Transverse colon (tissue), 4 donors: ENCODE measurements at regions not wholly inside any gene's neighbourhood (a gene's known extent, or its start where the extent isn't known, plus 50 kb on each side); places are given as distances from the start of the nearest gene placed in this dataset.
A peak's percentile ranks its signal among the peaks of the same experiment; 100 is the strongest.

ENCODE experiments used
- DNase-seq: peaks from one replicate; pipeline ENCODE4 v3.0.0-alpha.2; 2019
- H3K27ac ChIP-seq, 4 donors: fragments of 200-600 bp; sonication (generic); 2 replicates each; pipeline ENCODE4 v1.5.1; 2016 to 2018; ENCODE audit warnings: inconsistent platforms in 4 of 4
- H3K27me3 ChIP-seq: fragments of 200-600 bp; sonication (generic); 2 replicates; pipeline ENCODE4 v1.5.1; 2017; ENCODE audit warnings: inconsistent platforms
- H3K36me3 ChIP-seq, 4 donors: fragments of 200-600 bp; sonication (generic); 2 replicates each; pipeline ENCODE4 v1.5.1; 2017 to 2019; ENCODE audit warnings: inconsistent platforms in 4 of 4
- H3K4me1 ChIP-seq, 4 donors: fragments of 200-600 bp; sonication (generic); 2 replicates each; pipeline ENCODE4 v1.5.1; 2017 to 2020; ENCODE audit warnings: inconsistent platforms in 4 of 4
- H3K4me3 ChIP-seq, 4 donors: fragments of 200-600 bp; sonication (generic); 1 replicate in 1 of 4; 2 replicates in 3 of 4; pipeline versions ENCODE4 v1.5.1 to v1.6.1; 2017 to 2019; ENCODE audit warnings: inconsistent platforms in 4 of 4
- H3K9me3 ChIP-seq, 2 donors: fragments of 200-600 bp; sonication (generic); 2 replicates each; pipeline ENCODE4 v1.5.1; 2017 to 2019; ENCODE audit warnings: inconsistent platforms in 2 of 2
- CTCF ChIP-seq, 5 experiments: fragments of 200-600 bp in 3 of 5; fragments of 450-650 bp in 2 of 5; sonication (generic) in 3 of 5; IDR thresholded peaks; 1 replicate in 2 of 5; 2 replicates in 3 of 5; pipeline ENCODE4 v1.5.1; 2016 to 2017; ENCODE audit warnings: antibody characterized with exemption in 5 of 5, inconsistent platforms in 3 of 5, mild to moderate bottlenecking in 2 of 5, moderate library complexity in 1 of 5
- EP300 ChIP-seq: sonication (generic); formaldehyde crosslinking; IDR thresholded peaks from one replicate; pipeline ENCODE4 v1.6.1; 2017; ENCODE audit warnings: antibody characterized with exemption, low read depth
- POLR2A ChIP-seq: fragments of 450-650 bp; IDR thresholded peaks from one replicate; pipeline ENCODE4 v1.6.1; 2016; ENCODE audit warnings: antibody characterized with exemption, mild to moderate bottlenecking, moderate library complexity
- POLR2AphosphoS5 ChIP-seq, 3 donors: sonication (generic); formaldehyde crosslinking; IDR thresholded peaks; one replicate each; pipeline ENCODE4 v1.6.1; 2016; ENCODE audit warnings: antibody characterized with exemption in 3 of 3
- WGBS, 2 donors: methylation state at CpG; one replicate each; pipeline ENCODE4 v1.1.5; 2018; ENCODE audit warnings: low coverage in 1 of 2; 5-methylcytosine and 5-hydroxymethylcytosine counted together
- in situ Hi-C, 4 donors: fragments of 200-750 bp; cut with MboI; loops; one replicate each; pipeline versions ENCODE4 v1.15.0 to v1.15.1; 2017; ENCODE audit warnings: low sequenced_read_pairs in 3 of 4, low pct_ligation_motif_present in 1 of 4, low pct_unique_long_range_greater_than_20kb in 1 of 4
- intact Hi-C: fragments of 100-400 bp; cut with DNase I; formaldehyde crosslinking; loops from one replicate; pipeline ENCODE4 v1.15.1; 2023; ENCODE audit warnings: low total_unique reads

- Histone ChIP-seq H3K4me3 (no peak overlapping the region), H3K27ac (peak overlapping the region in 3 of 4 donors; percentile 10 to 36 (median 24)), H3K36me3 (no peaks in the 10 kb centered on the region), H3K9me3 (no peaks in the 10 kb centered on the region), H3K27me3 (no peaks in the 10 kb centered on the region), H3K4me1 (peaks cover 9 to 34% (median 19%) of the 10 kb centered on the region in 4 donors)
- in situ Hi-C loops (no loop called here), intact Hi-C loops (no loop called here)
- DNase-seq: no peak
- WGBS, 2 donors: 69 to 84% methylated on average over 10 to 11 of the region's 11 CpGs
- TF ChIP-seq EP300 (no peak), CTCF (IDR thresholded peaks at IDR 0.05) (no peak), POLR2AphosphoS5 (IDR thresholded peaks at IDR 0.05) (no peak), POLR2A (no peak)
Observed at GRCh38 chr10:10845826-10846503, 171.7 kb upstream of the CELF2 start.

GRCh38 chr10:10846504-10846900 lies 171.2 kb upstream of the CELF2 start:
- 36 to 60% methylated on average over 3 of the region's 3 CpGs for WGBS, 2 donors
- TF ChIP-seq POLR2AphosphoS5 (IDR thresholded peaks at IDR 0.05): no peak
- no peak for TF ChIP-seq POLR2A
- no peaks in the 10 kb centered on the region for H3K27me3 ChIP-seq
- DNase-seq: no peak
- no peaks in the 10 kb centered on the region for H3K9me3 ChIP-seq
- H3K4me3 ChIP-seq: no peak overlapping the region
- peak overlapping the region in 3 of 4 donors; percentile 10 to 36 (median 24) for H3K27ac ChIP-seq
- intact Hi-C loops: no loop called here
- H3K36me3 ChIP-seq: no peaks in the 10 kb centered on the region
- peaks cover 9 to 34% (median 19%) of the 10 kb centered on the region in 4 donors for H3K4me1 ChIP-seq
- in situ Hi-C loops: no loop called here

- intact Hi-C loops: no loop called here
- TF ChIP-seq EP300 (no peak), POLR2AphosphoS5 (IDR thresholded peaks at IDR 0.05) (no peak), CTCF (IDR thresholded peaks at IDR 0.05) (no peak), POLR2A (no peak)
Observed at GRCh38 chr10:10847387-10847786, 170.3 kb upstream of the CELF2 start.

GRCh38 chr10:10848488-10849111 lies 169.1 kb upstream of the CELF2 start:
- Histone ChIP-seq H3K36me3 (no peaks in the 10 kb centered on the region), H3K27ac (no peak overlapping the region), H3K27me3 (no peaks in the 10 kb centered on the region), H3K9me3 (no peaks in the 10 kb centered on the region), H3K4me1 (peaks cover 9 to 34% (median 19%) of the 10 kb centered on the region in 4 donors), H3K4me3 (no peak overlapping the region)
- in situ Hi-C loops: no loop called here
- 90 to 96% methylated on average over 11 to 13 of the region's 13 CpGs for WGBS, 2 donors
- no peak for DNase-seq
- TF ChIP-seq CTCF (IDR thresholded peaks at IDR 0.05) (no peak), POLR2AphosphoS5 (IDR thresholded peaks at IDR 0.05) (no peak), EP300 (no peak), POLR2A (no peak)
- intact Hi-C loops: no loop called here

More at GRCh38 chr10:10847387-10847786, 170.3 kb upstream of the CELF2 start:
- WGBS, 2 donors: 47 to 87% methylated on average over 2 to 5 of the region's 5 CpGs
- Histone ChIP-seq H3K4me1 (peaks cover 9 to 34% (median 19%) of the 10 kb centered on the region in 4 donors), H3K4me3 (no peak overlapping the region), H3K36me3 (no peaks in the 10 kb centered on the region), H3K27ac (peak overlapping the region in 1 of 4 donors; percentile 36), H3K9me3 (no peaks in the 10 kb centered on the region), H3K27me3 (no peaks in the 10 kb centered on the region)
- in situ Hi-C loops: no loop called here
- DNase-seq: no peak
